Endothelial cell of umbilical vein (primary cell): ENCODE measurements at regions not wholly inside any gene's neighbourhood (a gene's known extent, or its start where the extent isn't known, plus 50 kb on each side); places are given as distances from the start of the nearest gene placed in this dataset.

Experiments
- BruUV-seq: library from RNA; stranded (reverse); fragments of 400-500 nt; replicated peaks from 2 replicates; lab custom pipeline; 2021; lab: Mats Ljungman, UMichigan
- CTCF ChIA-PET: fragments of 300-600, 350-600 bp; sonication (Branson Sonifier 250); formaldehyde crosslinking; loops from one replicate; lab custom pipeline; 2021; ENCODE audit warnings: antibody characterized with exemption, inconsistent platforms; lab: Charles Lee
- POLR2A ChIA-PET: fragments of 300-600, 350-600 bp; sonication (Branson Sonifier 250); formaldehyde crosslinking; loops from one replicate; lab custom pipeline; 2021; ENCODE audit warnings: antibody characterized with exemption, inconsistent platforms; lab: Charles Lee
- DNase-seq: peaks from one replicate; pipeline ENCODE4 v3.0.0-alpha.2; 2011; ENCODE audit warnings: low read depth, low spot score
- FAIRE-seq: peaks from 2 replicates; lab custom pipeline; 2011; peaks lifted over from hg19 to GRCh38; lab: Jason Lieb, UNC
- H2AFZ ChIP-seq: 2 replicates; pipeline ENCODE4 v1.6.0; 2012; ENCODE audit warnings: low read depth, low read length, control low read depth, inconsistent platforms
- H3K27ac ChIP-seq: 2 replicates; pipeline ENCODE4 v1.5.1; 2011; ENCODE audit warnings: low read depth, mild to moderate bottlenecking, control low read depth, low read length, moderate library complexity; ENCODE audit not compliant: insufficient read depth
- H3K27me3 ChIP-seq, 2 experiments: 2 replicates each; pipeline versions ENCODE4 v1.6.0 to v1.6.1; 2011; ENCODE audit warnings: low read length in 2 of 2, mixed read lengths in 1 of 2; ENCODE audit not compliant: control insufficient read depth in 2 of 2, insufficient read depth in 2 of 2
- H3K36me3 ChIP-seq, 2 experiments: 2 replicates in 1 of 2; 3 replicates in 1 of 2; pipeline ENCODE4 v1.5.1; 2011; ENCODE audit warnings: low read length in 2 of 2, mild to moderate bottlenecking in 1 of 2, moderate library complexity in 1 of 2; ENCODE audit not compliant: control insufficient read depth in 2 of 2, insufficient read depth in 2 of 2; ENCODE audit errors: extremely low read depth in 1 of 2
- H3K4me1 ChIP-seq: 3 replicates; pipeline ENCODE4 v1.5.1; 2011; ENCODE audit warnings: mild to moderate bottlenecking, low read length; ENCODE audit not compliant: control insufficient read depth, insufficient read depth; ENCODE audit errors: extremely low read depth
- H3K4me2 ChIP-seq: 2 replicates; pipeline ENCODE4 v1.6.1; 2011; ENCODE audit warnings: low read length, control low read depth, mixed read lengths; ENCODE audit not compliant: insufficient read depth
- H3K4me3 ChIP-seq, 3 experiments: fragments of 200-600 bp in 1 of 3; sonication (generic), shearing (Covaris generic) in 1 of 3; replicated peaks in 1 of 3; 2 replicates each; pipeline ENCODE4 v1.5.1; 2011 to 2016; ENCODE audit warnings: control low read depth in 3 of 3, low read length in 3 of 3, mild to moderate bottlenecking in 2 of 3, inconsistent platforms in 1 of 3, low read depth in 1 of 3, moderate library complexity in 1 of 3; ENCODE audit not compliant: insufficient read depth in 1 of 3
- H3K79me2 ChIP-seq: 2 replicates; pipeline ENCODE4 v1.6.0; 2012; ENCODE audit warnings: low read length, inconsistent platforms; ENCODE audit not compliant: control insufficient read depth, insufficient read depth
- H3K9ac ChIP-seq: replicated peaks from 2 replicates; pipeline ENCODE3; 2011; ENCODE audit warnings: low read length, control low read depth; ENCODE audit not compliant: insufficient read depth; ENCODE audit errors: extremely low read depth
- H3K9me1 ChIP-seq: replicated peaks from 3 replicates; pipeline ENCODE4 v1.6.0; 2011; ENCODE audit warnings: mild to moderate bottlenecking, low read length; ENCODE audit not compliant: control insufficient read depth, insufficient read depth; ENCODE audit errors: extremely low read depth
- H3K9me3 ChIP-seq: replicated peaks from 2 replicates; pipeline ENCODE4 v1.5.1; 2012; ENCODE audit warnings: low read length, inconsistent platforms; ENCODE audit not compliant: control insufficient read depth, insufficient read depth
- H4K20me1 ChIP-seq: replicated peaks from 2 replicates; pipeline ENCODE3; 2011; ENCODE audit warnings: mild to moderate bottlenecking, low read length; ENCODE audit not compliant: control insufficient read depth, insufficient read depth; ENCODE audit errors: extremely low read depth
- EZH2 ChIP-seq: IDR thresholded peaks from 2 replicates; pipeline ENCODE4 v1.6.1; 2012; ENCODE audit warnings: borderline replicate concordance, low read depth, mild to moderate bottlenecking, moderate library complexity, low read length, inconsistent platforms; ENCODE audit not compliant: severe bottlenecking
- JUN ChIP-seq: IDR thresholded peaks from 2 replicates; pipeline ENCODE4 v1.6.1; 2011; ENCODE audit warnings: borderline replicate concordance, low read depth; ENCODE audit not compliant: insufficient read length, insufficient read depth
- MYC ChIP-seq: IDR thresholded peaks from one replicate; pipeline ENCODE4 v1.6.1; 2011; ENCODE audit warnings: mild to moderate bottlenecking, low read depth, low read length
- POLR2A ChIP-seq: IDR thresholded peaks from 2 replicates; pipeline ENCODE4 v1.6.1; 2012; ENCODE audit warnings: low read depth, mild to moderate bottlenecking, control low read depth, low read length
- dilution Hi-C: fragments of 300-500 bp; cut with MboI; formaldehyde crosslinking; loops from one replicate; pipeline ENCODE4 v1.15.0; 2019; ENCODE audit warnings: low sequenced_read_pairs; ENCODE audit not compliant: extremely low pct_ligation_motif_present
- intact Hi-C: fragments of 100-400 bp; cut with micrococcal nuclease; formaldehyde crosslinking; loops from one replicate; pipeline ENCODE4 v1.10.0; 2022

- no peak for TF ChIP-seq JUN
- Histone ChIP-seq H3K79me2 (no peaks in the 10 kb centered on the region), H3K4me1 (no peaks in the 10 kb centered on the region), H3K9ac (no peak overlapping the region), H3K9me3 (no peaks in the 10 kb centered on the region), H3K36me3 (no peaks in the 10 kb centered on the region), H2AFZ (no peak overlapping the region), H3K4me3 (no peak overlapping the region), H3K9me1 (no peaks in the 10 kb centered on the region), H3K27me3 (peaks cover 11 to 26% of the 10 kb centered on the region in 2 experiments), H3K4me2 (no peak overlapping the region), H3K27ac (no peak overlapping the region), H4K20me1 (no peaks in the 10 kb centered on the region)
- ChIA-PET CTCF (interaction anchor here (1.0 kb wide), 1 partner anchor 221 kb away, joined by 3 read pairs; no protein-coding TSS in a partner anchor), POLR2A (no interaction called here)
- intact Hi-C loops (no loop called here), dilution Hi-C loops (no loop called here)
- FAIRE-seq (no peak), DNase-seq (no peak)
- no TSS peak for BruUV-seq
Measured at GRCh38 chr9:38134611-38135237, 65.7 kb upstream of the SHB start.

- ChIA-PET POLR2A (no interaction called here), CTCF (interaction anchor here (0.9 to 1.2 kb wide), 2 partner anchors 45 to 220 kb away, joined by 3 to 4 read pairs; no protein-coding TSS in a partner anchor)
- TF ChIP-seq MYC, result no peak
- TF ChIP-seq POLR2A, result no peak
- no peak for TF ChIP-seq EZH2
Measured at GRCh38 chr9:38133595-38133994, 64.6 kb upstream of the SHB start.

More at GRCh38 chr9:38133595-38133994, 64.6 kb upstream of the SHB start:
- FAIRE-seq (no peak), DNase-seq (no peak)
- H3K4me2 ChIP-seq, result no peak overlapping the region
- H3K9me3 ChIP-seq, result no peaks in the 10 kb centered on the region
- BruUV-seq, result no TSS peak
- H4K20me1 ChIP-seq, result no peaks in the 10 kb centered on the region
- no peaks in the 10 kb centered on the region for H3K9me1 ChIP-seq
- H3K27me3 ChIP-seq, result peaks cover 7 to 20% of the 10 kb centered on the region in 2 experiments
- intact Hi-C loops, result no loop called here
- dilution Hi-C loops, result no loop called here
- H3K9ac ChIP-seq, result no peak overlapping the region
- H3K4me3 ChIP-seq, result no peak overlapping the region
- no peaks in the 10 kb centered on the region for H3K4me1 ChIP-seq
- H3K36me3 ChIP-seq, result no peaks in the 10 kb centered on the region
- no peak overlapping the region for H3K27ac ChIP-seq
- no peak overlapping the region for H2AFZ ChIP-seq
- no peaks in the 10 kb centered on the region for H3K79me2 ChIP-seq
